A673 (cell line): ENCODE measurements at regions not wholly inside any gene's neighbourhood (a gene's known extent, or its start where the extent isn't known, plus 50 kb on each side); places are given as distances from the start of the nearest gene placed in this dataset.

Experiments
- EZH2 ChIP-seq: fragments of 200-600 bp; sonication (generic); IDR thresholded peaks from 2 replicates; pipeline ENCODE4 v1.6.1; 2017; ENCODE audit warnings: borderline replicate concordance, low read depth, mild to moderate bottlenecking, mixed read lengths, antibody characterized with exemption, low read length; ENCODE audit not compliant: poor library complexity, severe bottlenecking
- TF ChIP-seq, protein P1 (sequence below): fragments of 300-800, 200-600 bp; sonication (generic); conservative IDR thresholded peaks from 2 replicates; pipeline ENCODE4 v1.5.1; 2017; ENCODE audit warnings: low read depth, mild to moderate bottlenecking, antibody characterized with exemption, low read length, moderate library complexity, mixed read lengths

DNA sequence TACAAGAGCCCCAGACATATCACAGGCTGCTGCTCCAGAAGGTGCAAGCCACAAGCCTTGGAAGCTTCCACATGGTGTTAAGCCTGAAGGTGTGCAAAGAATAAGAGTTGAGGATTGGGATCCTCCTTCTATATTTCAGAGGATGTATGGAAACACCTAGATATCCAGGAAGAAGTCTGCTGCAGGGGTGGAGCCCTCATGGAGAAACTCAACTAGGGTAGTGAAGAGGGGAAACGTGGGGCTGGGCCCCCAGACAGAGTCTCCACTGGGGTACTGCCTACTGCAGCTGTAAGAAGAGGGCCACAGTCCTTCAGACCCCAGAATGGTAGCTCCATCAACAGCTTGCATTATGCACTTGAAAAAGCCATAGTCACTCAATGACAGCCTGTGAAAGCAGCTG lies 1444.0 kb downstream of the SLITRK1 start:
- TF ChIP-seq, protein P1, sequence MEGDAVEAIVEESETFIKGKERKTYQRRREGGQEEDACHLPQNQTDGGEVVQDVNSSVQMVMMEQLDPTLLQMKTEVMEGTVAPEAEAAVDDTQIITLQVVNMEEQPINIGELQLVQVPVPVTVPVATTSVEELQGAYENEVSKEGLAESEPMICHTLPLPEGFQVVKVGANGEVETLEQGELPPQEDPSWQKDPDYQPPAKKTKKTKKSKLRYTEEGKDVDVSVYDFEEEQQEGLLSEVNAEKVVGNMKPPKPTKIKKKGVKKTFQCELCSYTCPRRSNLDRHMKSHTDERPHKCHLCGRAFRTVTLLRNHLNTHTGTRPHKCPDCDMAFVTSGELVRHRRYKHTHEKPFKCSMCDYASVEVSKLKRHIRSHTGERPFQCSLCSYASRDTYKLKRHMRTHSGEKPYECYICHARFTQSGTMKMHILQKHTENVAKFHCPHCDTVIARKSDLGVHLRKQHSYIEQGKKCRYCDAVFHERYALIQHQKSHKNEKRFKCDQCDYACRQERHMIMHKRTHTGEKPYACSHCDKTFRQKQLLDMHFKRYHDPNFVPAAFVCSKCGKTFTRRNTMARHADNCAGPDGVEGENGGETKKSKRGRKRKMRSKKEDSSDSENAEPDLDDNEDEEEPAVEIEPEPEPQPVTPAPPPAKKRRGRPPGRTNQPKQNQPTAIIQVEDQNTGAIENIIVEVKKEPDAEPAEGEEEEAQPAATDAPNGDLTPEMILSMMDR, result no peak
- TF ChIP-seq EZH2, result no peak
